SK-N-SH (cell line): ENCODE measurements at regions not wholly inside any gene's neighbourhood (a gene's known extent, or its start where the extent isn't known, plus 50 kb on each side); places are given as distances from the start of the nearest gene placed in this dataset.

ENCODE experiments used
- CTCF ChIA-PET: fragments of 300-600, 350-600 bp; formaldehyde crosslinking; extraction: SDS; loops from one replicate; lab custom pipeline; 2021; lab: Yijun Ruan, JAX
- POLR2A ChIA-PET: fragments of 350-600 bp; sonication (Branson Sonifier 250); formaldehyde crosslinking; extraction: SDS; loops from one replicate; lab custom pipeline; 2020; ENCODE audit warnings: antibody characterized with exemption, inconsistent platforms; lab: Yijun Ruan, JAX
- DNase-seq: peaks from one replicate; pipeline ENCODE4 v3.0.0; 2012
- H2AFZ ChIP-seq: fragments of 200-600 bp; sonication (generic); 2 replicates; pipeline ENCODE4 v1.8.1; 2016; ENCODE audit warnings: antibody characterized with exemption, mild to moderate bottlenecking, low read depth
- H3F3A ChIP-seq: fragments of 200-600 bp; sonication (generic); replicated peaks from 2 replicates; pipeline ENCODE3; 2016; ENCODE audit warnings: antibody characterized with exemption, mild to moderate bottlenecking; ENCODE audit not compliant: insufficient read depth
- H3K27ac ChIP-seq, 2 experiments: fragments of 200-500 bp in 1 of 2; fragments of 200-600 bp in 1 of 2; sonication (Bioruptor generic) in 1 of 2; sonication (generic), shearing (Covaris generic) in 1 of 2; 2 replicates each; pipeline versions ENCODE4 v1.5.1 to v1.6.1; 2014 to 2016; ENCODE audit warnings: low read depth in 2 of 2, inconsistent platforms in 1 of 2, low read length in 1 of 2, mild to moderate bottlenecking in 1 of 2, mixed read lengths in 1 of 2
- H3K27me3 ChIP-seq: fragments of 200-600 bp; sonication (generic), shearing (Covaris generic); 2 replicates; pipeline ENCODE4 v1.6.1; 2016; ENCODE audit warnings: mixed run types; ENCODE audit not compliant: insufficient read depth
- H3K36me3 ChIP-seq, 2 experiments: fragments of 200-500 bp in 1 of 2; fragments of 200-600 bp in 1 of 2; sonication (Bioruptor generic) in 1 of 2; sonication (generic) in 1 of 2; replicated peaks in 1 of 2; 2 replicates each; pipeline versions ENCODE3 to v1.5.1; 2014 to 2016; ENCODE audit warnings: low read length in 1 of 2, mild to moderate bottlenecking in 1 of 2; ENCODE audit not compliant: insufficient read depth in 2 of 2, control insufficient read depth in 1 of 2
- H3K4me1 ChIP-seq, 2 experiments: fragments of 200-500 bp in 1 of 2; fragments of 200-600 bp in 1 of 2; sonication (Bioruptor generic) in 1 of 2; sonication (generic), shearing (Covaris generic) in 1 of 2; 2 replicates each; pipeline versions ENCODE4 v1.5.1 to v1.6.1; 2014 to 2016; ENCODE audit warnings: low read depth in 1 of 2, low read length in 1 of 2, mixed run types in 1 of 2; ENCODE audit not compliant: insufficient read depth in 2 of 2, control insufficient read depth in 1 of 2
- H3K4me2 ChIP-seq: fragments of 200-600 bp; sonication (generic), shearing (Covaris generic); 2 replicates; pipeline ENCODE4 v1.6.1; 2017; ENCODE audit warnings: mixed run types
- H3K4me3 ChIP-seq, 2 experiments: fragments of 200-500 bp in 1 of 2; fragments of 200-600 bp in 1 of 2; sonication (Bioruptor generic) in 1 of 2; sonication (generic), shearing (Covaris generic) in 1 of 2; 2 replicates each; pipeline versions ENCODE4 v1.5.1 to v1.8.1; 2014 to 2016; ENCODE audit warnings: low read depth in 2 of 2, inconsistent platforms in 1 of 2, low read length in 1 of 2, mild to moderate bottlenecking in 1 of 2, mixed read lengths in 1 of 2, moderate library complexity in 1 of 2
- H3K79me2 ChIP-seq: fragments of 200-600 bp; sonication (generic); 2 replicates; pipeline ENCODE4 v1.8.1; 2017; ENCODE audit warnings: mild to moderate bottlenecking; ENCODE audit not compliant: insufficient read depth
- H3K9ac ChIP-seq: fragments of 200-600 bp; sonication (generic); 2 replicates; pipeline ENCODE4 v1.6.1; 2017; ENCODE audit warnings: mixed run types
- H3K9me2 ChIP-seq: fragments of 200-600 bp; sonication (generic); 2 replicates; pipeline ENCODE4 v1.6.1; 2017; ENCODE audit warnings: mixed run types
- H3K9me3 ChIP-seq: fragments of 200-600 bp; sonication (generic); 2 replicates; pipeline ENCODE4 v1.6.1; 2017; ENCODE audit warnings: mixed run types, mild to moderate bottlenecking, moderate library complexity
- H4K20me1 ChIP-seq: fragments of 200-600 bp; sonication (generic); 2 replicates; pipeline ENCODE4 v1.6.1; 2017; ENCODE audit warnings: mild to moderate bottlenecking, mixed run types; ENCODE audit not compliant: insufficient read depth
- CHD2 ChIP-seq: fragments of 150-350 bp; IDR thresholded peaks from 2 replicates; pipeline ENCODE4 v1.6.1; 2018; ENCODE audit warnings: low read length; ENCODE audit not compliant: partially characterized antibody
- ELF1 ChIP-seq: IDR thresholded peaks from 2 replicates; pipeline ENCODE4 v1.4.0; 2012
- EZH2phosphoT487 ChIP-seq: fragments of 200-600 bp; sonication (generic); IDR thresholded peaks from 2 replicates; pipeline ENCODE4 v1.6.1; 2017; ENCODE audit warnings: low read depth, mixed run types, mild to moderate bottlenecking, antibody characterized with exemption, moderate library complexity, borderline replicate concordance
- FOXJ3 ChIP-seq: sonication (generic); formaldehyde crosslinking; IDR thresholded peaks from 2 replicates; pipeline ENCODE4 v1.5.1; 2020; ENCODE audit warnings: mild to moderate bottlenecking, missing genetic modification reagents
- FOXM1 ChIP-seq: IDR thresholded peaks from 2 replicates; pipeline ENCODE4 v1.4.0; 2012; ENCODE audit warnings: low read depth, mild to moderate bottlenecking
- GABPA ChIP-seq: IDR thresholded peaks from 2 replicates; pipeline ENCODE4 v1.4.0; 2012; ENCODE audit warnings: low read depth, mild to moderate bottlenecking
- MEF2A ChIP-seq: IDR thresholded peaks from 2 replicates; pipeline ENCODE4 v1.4.0; 2012; ENCODE audit warnings: low read depth, borderline replicate concordance
- POLR2AphosphoS5 ChIP-seq: IDR thresholded peaks from 2 replicates; pipeline ENCODE4 v1.6.1; 2012; ENCODE audit warnings: low read depth, low read length
- RCOR1 ChIP-seq: fragments of 150-350 bp; IDR thresholded peaks from 2 replicates; pipeline ENCODE4 v1.6.1; 2017; ENCODE audit warnings: antibody characterized with exemption, low read length
- RFX5 ChIP-seq: IDR thresholded peaks from 2 replicates; pipeline ENCODE4 v1.6.1; 2012; ENCODE audit warnings: mild to moderate bottlenecking, improper control_type of control experiment, low read length
- SMC3 ChIP-seq: IDR thresholded peaks from 2 replicates; pipeline ENCODE4 v1.6.1; 2012; ENCODE audit warnings: low read depth, low read length, improper control_type of control experiment
- TCF12 ChIP-seq: IDR thresholded peaks from 2 replicates; pipeline ENCODE4 v1.4.0; 2012
- WGBS: methylation state at CpG from one replicate; pipeline ENCODE4 v1.1.6; 2017; ENCODE audit warnings: low lambda C conversion rate; 5-methylcytosine and 5-hydroxymethylcytosine counted together
- TF ChIP-seq, protein P1 (sequence below): fragments of 150-350 bp; IDR thresholded peaks from 2 replicates; pipeline ENCODE4 v1.6.1; 2016; ENCODE audit warnings: mild to moderate bottlenecking, low read depth, low read length
- TF ChIP-seq, protein P2 (sequence below): fragments of 200-600 bp; sonication (generic); IDR thresholded peaks from 2 replicates; pipeline ENCODE4 v1.6.1; 2017; ENCODE audit warnings: antibody characterized with exemption, mild to moderate bottlenecking, moderate library complexity
- TF ChIP-seq, protein P3 (sequence below): IDR thresholded peaks from 2 replicates; pipeline ENCODE4 v1.4.0; 2012; ENCODE audit warnings: low read depth, borderline replicate concordance
- TF ChIP-seq, protein P4 (sequence below): IDR thresholded peaks from 2 replicates; pipeline ENCODE4 v1.6.1; 2012; ENCODE audit warnings: mild to moderate bottlenecking, low read depth, low read length, moderate library complexity

DNA sequence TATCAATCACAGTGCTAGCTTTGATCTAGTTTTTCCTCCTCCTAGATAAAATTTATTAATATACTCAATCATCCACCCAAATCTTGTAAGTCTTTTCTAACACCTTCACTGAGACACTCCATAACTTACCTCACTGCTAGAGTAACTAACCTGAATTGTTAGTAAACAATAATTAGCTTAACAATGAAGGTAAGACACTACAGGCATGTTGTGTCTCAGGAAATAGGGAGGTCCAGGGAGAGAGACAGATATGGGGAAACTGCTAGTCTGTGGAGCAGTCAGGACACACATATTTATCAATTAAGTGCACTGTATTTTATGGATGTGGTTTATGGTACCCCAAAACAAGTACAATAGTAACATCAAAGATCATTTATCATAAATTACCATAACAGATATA lies 94.2 kb upstream of the SSTR1 start:
- H2AFZ ChIP-seq, result no peak overlapping the region
- H3K9me2 ChIP-seq, result no peaks in the 10 kb centered on the region
- H3K4me2 ChIP-seq, result no peak overlapping the region
- no peaks in the 10 kb centered on the region for H3K79me2 ChIP-seq
- no peaks in the 10 kb centered on the region for H3K27me3 ChIP-seq
- no peak overlapping the region for H3K9ac ChIP-seq
- CTCF ChIA-PET, result no interaction called here
- TF ChIP-seq, protein P1, sequence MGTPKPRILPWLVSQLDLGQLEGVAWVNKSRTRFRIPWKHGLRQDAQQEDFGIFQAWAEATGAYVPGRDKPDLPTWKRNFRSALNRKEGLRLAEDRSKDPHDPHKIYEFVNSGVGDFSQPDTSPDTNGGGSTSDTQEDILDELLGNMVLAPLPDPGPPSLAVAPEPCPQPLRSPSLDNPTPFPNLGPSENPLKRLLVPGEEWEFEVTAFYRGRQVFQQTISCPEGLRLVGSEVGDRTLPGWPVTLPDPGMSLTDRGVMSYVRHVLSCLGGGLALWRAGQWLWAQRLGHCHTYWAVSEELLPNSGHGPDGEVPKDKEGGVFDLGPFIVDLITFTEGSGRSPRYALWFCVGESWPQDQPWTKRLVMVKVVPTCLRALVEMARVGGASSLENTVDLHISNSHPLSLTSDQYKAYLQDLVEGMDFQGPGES, result no peak
- TF ChIP-seq CHD2, result no peak
- TF ChIP-seq TCF12, result no peak
- H4K20me1 ChIP-seq, result no peaks in the 10 kb centered on the region
- POLR2A ChIA-PET, result no interaction called here
- no peak overlapping the region for H3K27ac ChIP-seq
- DNase-seq, result no peak
- no peaks in the 10 kb centered on the region for H3K4me1 ChIP-seq
- no peak overlapping the region for H3K4me3 ChIP-seq
- H3F3A ChIP-seq, result no peaks in the 10 kb centered on the region
- H3K36me3 ChIP-seq, result no peaks in the 10 kb centered on the region
- H3K9me3 ChIP-seq, result no peaks in the 10 kb centered on the region

DNA sequence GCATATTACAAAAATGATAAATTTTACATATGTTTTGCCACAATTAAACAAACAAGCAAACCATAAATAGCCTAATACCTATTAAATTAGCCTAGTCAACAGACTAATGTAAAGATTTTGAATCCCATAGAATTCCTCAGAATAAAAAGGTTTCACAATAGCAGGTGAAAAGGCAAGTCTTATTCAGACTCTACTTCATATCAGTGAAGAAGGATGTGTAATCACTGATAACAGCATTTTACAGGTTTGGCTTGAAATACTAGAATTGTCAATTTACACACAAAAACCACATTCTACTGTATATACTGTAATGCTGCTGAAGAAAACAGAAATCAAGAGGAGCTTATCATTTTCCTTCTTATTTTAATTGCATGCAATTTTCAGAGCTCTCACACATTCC lies 90.8 kb upstream of the SSTR1 start:
- DNase-seq, result no peak
- Histone ChIP-seq H3K4me2 (no peak overlapping the region), H3K4me1 (no peaks in the 10 kb centered on the region)
- TF ChIP-seq FOXJ3 (CRISPR knock-in tag), result no peak
- no peak for TF ChIP-seq RFX5
- no peak for TF ChIP-seq RCOR1
- TF ChIP-seq, protein P2, sequence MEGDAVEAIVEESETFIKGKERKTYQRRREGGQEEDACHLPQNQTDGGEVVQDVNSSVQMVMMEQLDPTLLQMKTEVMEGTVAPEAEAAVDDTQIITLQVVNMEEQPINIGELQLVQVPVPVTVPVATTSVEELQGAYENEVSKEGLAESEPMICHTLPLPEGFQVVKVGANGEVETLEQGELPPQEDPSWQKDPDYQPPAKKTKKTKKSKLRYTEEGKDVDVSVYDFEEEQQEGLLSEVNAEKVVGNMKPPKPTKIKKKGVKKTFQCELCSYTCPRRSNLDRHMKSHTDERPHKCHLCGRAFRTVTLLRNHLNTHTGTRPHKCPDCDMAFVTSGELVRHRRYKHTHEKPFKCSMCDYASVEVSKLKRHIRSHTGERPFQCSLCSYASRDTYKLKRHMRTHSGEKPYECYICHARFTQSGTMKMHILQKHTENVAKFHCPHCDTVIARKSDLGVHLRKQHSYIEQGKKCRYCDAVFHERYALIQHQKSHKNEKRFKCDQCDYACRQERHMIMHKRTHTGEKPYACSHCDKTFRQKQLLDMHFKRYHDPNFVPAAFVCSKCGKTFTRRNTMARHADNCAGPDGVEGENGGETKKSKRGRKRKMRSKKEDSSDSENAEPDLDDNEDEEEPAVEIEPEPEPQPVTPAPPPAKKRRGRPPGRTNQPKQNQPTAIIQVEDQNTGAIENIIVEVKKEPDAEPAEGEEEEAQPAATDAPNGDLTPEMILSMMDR, result no peak
- TF ChIP-seq, all 33 proteins: peak for 0
- Histone ChIP-seq H3K27ac (no peak overlapping the region), H3K9me3 (no peaks in the 10 kb centered on the region), H3F3A (no peaks in the 10 kb centered on the region), H4K20me1 (no peaks in the 10 kb centered on the region), H3K79me2 (no peaks in the 10 kb centered on the region), H3K9ac (no peak overlapping the region), H3K36me3 (no peaks in the 10 kb centered on the region), H3K9me2 (no peaks in the 10 kb centered on the region), H2AFZ (no peak overlapping the region), H3K27me3 (no peaks in the 10 kb centered on the region), H3K4me3 (no peak overlapping the region)
- POLR2A ChIA-PET, result no interaction called here
- CTCF ChIA-PET, result no interaction called here

DNA sequence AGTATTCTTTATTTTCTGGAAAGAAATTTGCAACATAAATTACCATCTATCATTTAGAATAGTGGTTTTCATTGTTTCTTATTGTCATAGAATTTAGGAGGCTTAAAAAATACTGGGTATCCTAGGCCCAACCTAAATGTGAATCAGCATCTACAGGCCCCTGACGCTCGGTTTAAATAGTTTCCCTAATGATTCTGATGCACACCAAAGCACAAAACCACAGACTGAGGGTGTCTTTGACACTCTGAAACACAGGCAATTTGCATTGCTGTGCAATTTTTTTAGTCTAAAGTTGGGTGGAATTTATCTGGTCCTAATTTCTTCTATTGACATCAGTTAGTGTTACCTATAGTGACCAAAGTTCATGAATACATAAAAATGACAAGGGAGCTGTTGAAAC lies 87.6 kb upstream of the SSTR1 start:
- WGBS, result 11% methylated on average over 2 of the region's 2 CpGs
- POLR2A ChIA-PET, result no interaction called here
- TF ChIP-seq MEF2A (no peak), FOXM1 (no peak), GABPA (no peak), EZH2phosphoT487 (no peak), POLR2AphosphoS5 (no peak), SMC3 (no peak), ELF1 (no peak), TCF12 (no peak)
- TF ChIP-seq, protein P3, sequence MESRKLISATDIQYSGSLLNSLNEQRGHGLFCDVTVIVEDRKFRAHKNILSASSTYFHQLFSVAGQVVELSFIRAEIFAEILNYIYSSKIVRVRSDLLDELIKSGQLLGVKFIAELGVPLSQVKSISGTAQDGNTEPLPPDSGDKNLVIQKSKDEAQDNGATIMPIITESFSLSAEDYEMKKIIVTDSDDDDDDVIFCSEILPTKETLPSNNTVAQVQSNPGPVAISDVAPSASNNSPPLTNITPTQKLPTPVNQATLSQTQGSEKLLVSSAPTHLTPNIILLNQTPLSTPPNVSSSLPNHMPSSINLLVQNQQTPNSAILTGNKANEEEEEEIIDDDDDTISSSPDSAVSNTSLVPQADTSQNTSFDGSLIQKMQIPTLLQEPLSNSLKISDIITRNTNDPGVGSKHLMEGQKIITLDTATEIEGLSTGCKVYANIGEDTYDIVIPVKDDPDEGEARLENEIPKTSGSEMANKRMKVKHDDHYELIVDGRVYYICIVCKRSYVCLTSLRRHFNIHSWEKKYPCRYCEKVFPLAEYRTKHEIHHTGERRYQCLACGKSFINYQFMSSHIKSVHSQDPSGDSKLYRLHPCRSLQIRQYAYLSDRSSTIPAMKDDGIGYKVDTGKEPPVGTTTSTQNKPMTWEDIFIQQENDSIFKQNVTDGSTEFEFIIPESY, result no peak
- TF ChIP-seq, protein P4, sequence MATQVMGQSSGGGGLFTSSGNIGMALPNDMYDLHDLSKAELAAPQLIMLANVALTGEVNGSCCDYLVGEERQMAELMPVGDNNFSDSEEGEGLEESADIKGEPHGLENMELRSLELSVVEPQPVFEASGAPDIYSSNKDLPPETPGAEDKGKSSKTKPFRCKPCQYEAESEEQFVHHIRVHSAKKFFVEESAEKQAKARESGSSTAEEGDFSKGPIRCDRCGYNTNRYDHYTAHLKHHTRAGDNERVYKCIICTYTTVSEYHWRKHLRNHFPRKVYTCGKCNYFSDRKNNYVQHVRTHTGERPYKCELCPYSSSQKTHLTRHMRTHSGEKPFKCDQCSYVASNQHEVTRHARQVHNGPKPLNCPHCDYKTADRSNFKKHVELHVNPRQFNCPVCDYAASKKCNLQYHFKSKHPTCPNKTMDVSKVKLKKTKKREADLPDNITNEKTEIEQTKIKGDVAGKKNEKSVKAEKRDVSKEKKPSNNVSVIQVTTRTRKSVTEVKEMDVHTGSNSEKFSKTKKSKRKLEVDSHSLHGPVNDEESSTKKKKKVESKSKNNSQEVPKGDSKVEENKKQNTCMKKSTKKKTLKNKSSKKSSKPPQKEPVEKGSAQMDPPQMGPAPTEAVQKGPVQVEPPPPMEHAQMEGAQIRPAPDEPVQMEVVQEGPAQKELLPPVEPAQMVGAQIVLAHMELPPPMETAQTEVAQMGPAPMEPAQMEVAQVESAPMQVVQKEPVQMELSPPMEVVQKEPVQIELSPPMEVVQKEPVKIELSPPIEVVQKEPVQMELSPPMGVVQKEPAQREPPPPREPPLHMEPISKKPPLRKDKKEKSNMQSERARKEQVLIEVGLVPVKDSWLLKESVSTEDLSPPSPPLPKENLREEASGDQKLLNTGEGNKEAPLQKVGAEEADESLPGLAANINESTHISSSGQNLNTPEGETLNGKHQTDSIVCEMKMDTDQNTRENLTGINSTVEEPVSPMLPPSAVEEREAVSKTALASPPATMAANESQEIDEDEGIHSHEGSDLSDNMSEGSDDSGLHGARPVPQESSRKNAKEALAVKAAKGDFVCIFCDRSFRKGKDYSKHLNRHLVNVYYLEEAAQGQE, result no peak

More for the DNA sequence above, 87.6 kb upstream of the SSTR1 start:
- Histone ChIP-seq H3K4me2 (no peak overlapping the region), H2AFZ (no peak overlapping the region), H3K9ac (no peak overlapping the region), H3F3A (no peaks in the 10 kb centered on the region), H3K9me2 (no peaks in the 10 kb centered on the region), H3K27me3 (no peaks in the 10 kb centered on the region), H3K79me2 (no peaks in the 10 kb centered on the region), H3K36me3 (no peaks in the 10 kb centered on the region), H3K4me1 (no peaks in the 10 kb centered on the region), H4K20me1 (no peaks in the 10 kb centered on the region), H3K9me3 (no peaks in the 10 kb centered on the region), H3K27ac (no peak overlapping the region), H3K4me3 (no peak overlapping the region)
- CTCF ChIA-PET, result no interaction called here
- no peak for DNase-seq
